ENCODE measurements at regions not wholly inside any gene's neighbourhood (a gene's known extent, or its start where the extent isn't known, plus 50 kb on each side); places are given as distances from the start of the nearest gene placed in this dataset.

DNA sequence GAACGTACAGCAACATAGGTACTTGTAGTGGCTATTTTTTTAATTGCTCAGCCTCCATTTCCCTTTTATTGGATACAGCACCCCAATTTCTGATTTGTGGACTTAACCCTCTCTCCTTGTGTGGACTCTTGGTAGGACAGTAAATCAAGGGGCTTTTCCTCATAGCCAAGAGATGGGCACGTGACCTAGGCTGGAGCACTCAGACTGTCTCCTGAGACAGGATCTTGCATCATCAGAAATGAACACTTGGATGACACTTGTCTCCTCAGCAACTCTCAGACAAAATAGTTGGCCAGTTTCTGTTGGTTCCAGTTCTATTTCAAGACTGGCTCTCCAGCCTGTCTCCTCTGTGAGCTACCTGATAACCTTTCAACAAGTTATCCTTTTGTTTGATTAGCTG, 112.9 kb upstream of the ZNF678 start:
- 100% methylated on average over 1 of the region's 2 CpGs for WGBS (ENCODE audit: insufficient coverage, low lambda C conversion rate)
- Histone ChIP-seq H3K27ac (ENCODE audit: low read length) (no peak overlapping the region), H3K9me3 (ENCODE audit: control insufficient read depth, low read depth, low read length) (peaks cover 3% of the 10 kb centered on the region), H3K36me3 (ENCODE audit: control insufficient read depth, insufficient read depth, low read length) (no peaks in the 10 kb centered on the region), H3K4me3 (ENCODE audit: low read length) (no peak overlapping the region), H3K4me1 (ENCODE audit: control insufficient read depth, insufficient read depth, low read length) (no peaks in the 10 kb centered on the region), H3K27me3 (ENCODE audit: control insufficient read depth, insufficient read depth, low read length) (peaks cover 14% of the 10 kb centered on the region)
- no peak for DNase-seq

DNA sequence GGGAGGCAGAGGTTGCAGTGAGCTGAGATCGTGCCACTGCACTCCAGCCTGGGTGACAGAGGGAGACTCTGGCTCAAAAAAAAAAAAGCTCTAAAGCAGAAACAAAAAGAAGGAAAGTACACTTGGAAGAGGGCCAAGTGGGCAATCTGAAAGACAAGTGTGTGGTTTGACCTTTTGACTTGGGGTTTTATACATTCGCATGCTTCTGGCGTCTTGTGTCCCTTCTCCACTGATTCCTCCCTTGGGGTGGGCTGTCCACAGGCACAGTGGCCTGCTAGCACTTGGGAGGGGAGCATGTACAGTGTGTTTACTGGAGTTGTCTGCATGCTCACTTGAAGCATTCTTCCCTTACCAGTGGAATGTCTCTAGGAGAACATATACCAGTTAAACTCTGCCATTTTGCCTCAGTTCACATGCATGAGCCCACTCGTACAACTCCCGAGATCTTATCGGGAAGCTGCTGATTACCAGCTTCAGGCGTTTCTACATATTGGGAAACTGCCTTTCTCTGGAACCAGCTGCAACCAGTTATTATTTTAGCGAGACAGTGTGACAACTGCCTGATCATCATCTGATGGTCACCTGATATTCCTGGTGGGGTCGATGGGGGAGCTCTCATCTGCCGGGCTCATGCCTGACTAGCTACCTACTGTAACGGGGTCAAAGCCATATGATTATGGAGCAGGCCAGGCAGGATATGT, 113.5 kb upstream of the ZNF678 start:
- WGBS (ENCODE audit: insufficient coverage, low lambda C conversion rate): no CpG with 5 or more reads among the region's 11 CpGs
- H3K4me3 ChIP-seq (ENCODE audit: low read length): no peak overlapping the region
- H3K4me1 ChIP-seq (ENCODE audit: control insufficient read depth, insufficient read depth, low read length): no peaks in the 10 kb centered on the region
- H3K27ac ChIP-seq (ENCODE audit: low read length): no peak overlapping the region
- H3K36me3 ChIP-seq (ENCODE audit: control insufficient read depth, insufficient read depth, low read length): no peaks in the 10 kb centered on the region
- peaks cover 12% of the 10 kb centered on the region for H3K27me3 ChIP-seq (ENCODE audit: control insufficient read depth, insufficient read depth, low read length)
- H3K9me3 ChIP-seq (ENCODE audit: control insufficient read depth, low read depth, low read length): peaks cover 3% of the 10 kb centered on the region
- no peak for DNase-seq

DNA sequence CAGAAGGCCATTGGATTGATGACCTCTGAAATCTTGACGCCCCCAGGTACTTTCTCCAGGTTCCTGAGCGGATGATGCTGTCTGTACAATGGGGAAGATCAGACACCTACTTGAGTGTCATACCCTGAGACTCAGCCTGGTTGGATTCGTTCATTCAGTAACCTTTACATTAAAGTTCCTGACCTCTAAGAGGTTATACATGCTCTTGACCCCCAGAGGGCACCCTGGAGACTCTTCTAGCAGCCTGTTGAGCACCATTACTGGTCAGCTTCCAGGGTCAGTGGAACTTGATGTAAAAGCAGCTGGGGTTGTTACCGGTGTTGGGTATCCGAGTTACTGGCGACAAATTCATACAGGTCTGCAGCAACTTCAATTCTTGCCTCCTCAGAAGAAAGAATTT, 114.3 kb upstream of the ZNF678 start:
- DNase-seq: no peak
- no peaks in the 10 kb centered on the region for H3K4me1 ChIP-seq (ENCODE audit: control insufficient read depth, insufficient read depth, low read length)
- no peaks in the 10 kb centered on the region for H3K36me3 ChIP-seq (ENCODE audit: control insufficient read depth, insufficient read depth, low read length)
- no peak overlapping the region for H3K27ac ChIP-seq (ENCODE audit: low read length)
- H3K9me3 ChIP-seq (ENCODE audit: control insufficient read depth, low read depth, low read length): peaks cover 3% of the 10 kb centered on the region
- no CpG with 5 or more reads among the region's 6 CpGs for WGBS (ENCODE audit: insufficient coverage, low lambda C conversion rate)
- peaks cover 6% of the 10 kb centered on the region for H3K27me3 ChIP-seq (ENCODE audit: control insufficient read depth, insufficient read depth, low read length)
- no peak overlapping the region for H3K4me3 ChIP-seq (ENCODE audit: low read length)

DNA sequence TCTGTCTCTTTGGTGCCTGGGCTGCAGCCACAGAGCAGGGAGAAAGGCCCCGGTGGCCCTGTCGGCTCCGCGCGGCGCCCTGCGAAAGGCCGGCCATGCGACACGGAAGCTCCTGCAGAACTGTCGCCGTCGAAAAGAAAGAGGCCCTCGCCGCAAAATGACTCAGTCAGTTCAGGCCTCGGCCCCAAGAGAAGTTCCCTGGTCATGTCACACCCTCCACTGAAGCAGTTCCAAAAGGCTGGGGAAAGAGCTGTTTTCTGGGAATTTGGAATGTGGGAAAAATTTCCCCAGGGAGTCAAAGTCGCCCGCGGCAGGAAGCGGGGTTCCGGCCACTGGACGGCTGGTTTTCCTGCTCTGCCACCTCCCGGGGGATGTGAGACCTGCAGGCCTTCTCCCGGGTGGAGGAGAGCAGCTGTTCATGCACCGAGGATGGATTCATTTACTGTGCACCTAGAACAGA, 115.8 kb upstream of the ZNF678 start:
- Histone ChIP-seq H3K9me3 (ENCODE audit: control insufficient read depth, low read depth, low read length) (peaks cover 3% of the 10 kb centered on the region), H3K36me3 (ENCODE audit: control insufficient read depth, insufficient read depth, low read length) (no peaks in the 10 kb centered on the region), H3K27me3 (ENCODE audit: control insufficient read depth, insufficient read depth, low read length) (peaks cover 6% of the 10 kb centered on the region), H3K27ac (ENCODE audit: low read length) (no peak overlapping the region), H3K4me3 (ENCODE audit: low read length) (no peak overlapping the region), H3K4me1 (ENCODE audit: control insufficient read depth, insufficient read depth, low read length) (no peaks in the 10 kb centered on the region)
- DNase-seq: peak in 1 of 2 donors; percentile 36
- WGBS (ENCODE audit: insufficient coverage, low lambda C conversion rate): no CpG with 5 or more reads among the region's 25 CpGs

DNA sequence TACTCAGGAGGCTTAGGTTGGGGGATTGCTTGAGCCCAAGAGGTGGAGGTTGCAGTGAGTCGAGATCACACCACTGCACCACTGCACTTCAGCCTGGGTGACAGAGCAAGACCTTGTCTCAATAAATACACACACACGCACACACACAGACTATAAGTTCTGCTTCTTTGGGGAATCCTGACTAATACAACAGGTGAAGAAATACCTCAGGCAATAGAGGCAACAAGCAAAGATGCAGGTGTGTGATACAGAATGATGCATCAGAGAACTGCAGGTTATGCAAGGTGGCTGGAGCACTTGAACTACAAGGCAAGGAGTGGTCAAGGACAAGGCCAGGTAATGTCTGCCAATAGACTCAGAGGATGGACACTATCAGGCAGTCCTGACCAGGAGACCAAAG, 117.6 kb upstream of the ZNF678 start:
- Histone ChIP-seq H3K4me1 (ENCODE audit: control insufficient read depth, insufficient read depth, low read length) (no peaks in the 10 kb centered on the region), H3K36me3 (ENCODE audit: control insufficient read depth, insufficient read depth, low read length) (no peaks in the 10 kb centered on the region), H3K27ac (ENCODE audit: low read length) (no peak overlapping the region), H3K9me3 (ENCODE audit: control insufficient read depth, low read depth, low read length) (peaks cover 3% of the 10 kb centered on the region), H3K4me3 (ENCODE audit: low read length) (no peak overlapping the region), H3K27me3 (ENCODE audit: control insufficient read depth, insufficient read depth, low read length) (peaks cover 4% of the 10 kb centered on the region)
- no CpG with 5 or more reads among the region's 2 CpGs for WGBS (ENCODE audit: insufficient coverage, low lambda C conversion rate)
- no peak for DNase-seq

DNA sequence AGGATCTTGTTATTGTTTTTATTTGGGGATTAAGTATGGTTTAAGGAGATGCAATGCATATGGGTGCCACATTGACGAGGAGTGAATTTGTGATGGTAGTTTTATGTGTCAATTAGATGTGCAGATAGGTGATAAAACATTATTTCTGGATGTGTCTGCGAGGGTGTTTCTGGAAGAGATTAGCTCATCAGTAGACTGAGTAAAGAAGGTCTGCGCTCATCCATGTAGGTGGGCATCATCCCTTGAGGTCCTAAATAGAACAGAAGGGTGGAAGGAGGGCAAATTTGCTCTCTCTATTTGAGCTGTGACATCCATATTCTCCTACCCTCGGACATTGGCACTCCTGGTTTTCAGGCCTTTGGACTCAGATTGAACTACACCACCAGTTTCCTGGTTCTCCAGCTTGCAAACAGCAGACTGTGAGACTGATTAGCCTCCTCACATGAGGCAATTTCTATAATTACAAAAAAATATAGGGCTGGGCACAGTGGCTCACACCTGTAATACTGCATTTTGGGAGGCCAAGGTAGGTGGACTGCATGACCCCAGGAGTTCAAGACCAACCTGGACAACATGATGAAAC, 118.2 kb upstream of the ZNF678 start:
- H3K27me3 ChIP-seq (ENCODE audit: control insufficient read depth, insufficient read depth, low read length): no peaks in the 10 kb centered on the region
- H3K9me3 ChIP-seq (ENCODE audit: control insufficient read depth, low read depth, low read length): peaks cover 3% of the 10 kb centered on the region
- H3K4me1 ChIP-seq (ENCODE audit: control insufficient read depth, insufficient read depth, low read length): no peaks in the 10 kb centered on the region
- no peak overlapping the region for H3K4me3 ChIP-seq (ENCODE audit: low read length)
- 100% methylated on average over 1 of the region's 4 CpGs for WGBS (ENCODE audit: insufficient coverage, low lambda C conversion rate)
- no peak for DNase-seq
- H3K36me3 ChIP-seq (ENCODE audit: control insufficient read depth, insufficient read depth, low read length): no peaks in the 10 kb centered on the region
- no peak overlapping the region for H3K27ac ChIP-seq (ENCODE audit: low read length)

DNA sequence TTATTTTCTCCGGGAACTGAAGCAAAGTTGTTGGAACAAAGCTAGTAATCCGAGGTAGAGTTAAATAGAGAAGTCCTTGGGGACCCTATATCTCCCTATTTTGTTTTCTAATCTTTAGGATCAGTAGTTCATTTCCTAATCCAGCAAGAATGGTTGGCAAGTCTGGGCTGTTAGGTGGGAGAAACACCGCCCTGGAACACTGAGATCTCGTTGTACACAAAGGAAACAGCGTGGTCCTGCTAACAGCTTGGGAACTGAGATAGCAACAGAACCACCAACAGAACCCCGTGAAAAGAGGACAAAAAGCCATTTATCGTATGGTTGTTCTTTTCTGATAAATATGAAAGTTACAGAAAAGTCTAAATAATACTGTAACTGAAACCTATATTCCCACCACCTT, 121.9 kb upstream of the CDC42BPA start:
- 53% methylated on average over 3 of the region's 7 CpGs for WGBS (ENCODE audit: insufficient coverage, low lambda C conversion rate)
- Histone ChIP-seq H3K36me3 (ENCODE audit: control insufficient read depth, insufficient read depth, low read length) (no peaks in the 10 kb centered on the region), H3K27ac (ENCODE audit: low read length) (no peak overlapping the region), H3K4me3 (ENCODE audit: low read length) (no peak overlapping the region), H3K9me3 (ENCODE audit: control insufficient read depth, low read depth, low read length) (no peaks in the 10 kb centered on the region), H3K4me1 (ENCODE audit: control insufficient read depth, insufficient read depth, low read length) (no peaks in the 10 kb centered on the region), H3K27me3 (ENCODE audit: control insufficient read depth, insufficient read depth, low read length) (no peaks in the 10 kb centered on the region)
- no peak for DNase-seq

DNA sequence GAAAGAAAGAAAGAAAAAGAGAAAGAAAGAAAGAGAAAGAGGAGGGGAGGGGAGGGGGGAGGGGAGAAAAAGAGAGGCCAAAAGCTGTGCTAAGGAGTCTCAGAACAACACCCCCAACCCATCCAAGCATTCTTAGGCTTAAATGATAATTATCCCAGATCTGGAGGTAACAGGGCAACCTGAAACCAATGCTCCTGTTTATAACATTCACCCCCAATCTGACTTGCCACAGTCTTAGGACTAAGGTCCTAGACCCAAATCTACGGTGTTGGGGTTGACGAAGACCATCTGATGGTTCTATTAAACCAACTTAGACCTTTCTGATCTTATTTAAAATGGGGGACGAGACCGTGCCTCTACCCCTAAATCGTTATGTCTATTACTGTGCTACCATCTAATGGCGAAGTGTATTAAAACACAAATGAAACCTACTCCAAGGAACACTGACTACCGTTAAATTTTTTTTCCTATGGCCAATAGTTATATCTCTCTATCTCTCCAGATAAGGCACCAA, 119.3 kb upstream of the CDC42BPA start:
- Histone ChIP-seq H3K36me3 (ENCODE audit: control insufficient read depth, insufficient read depth, low read length) (no peaks in the 10 kb centered on the region), H3K27me3 (ENCODE audit: control insufficient read depth, insufficient read depth, low read length) (no peaks in the 10 kb centered on the region), H3K4me1 (ENCODE audit: control insufficient read depth, insufficient read depth, low read length) (no peaks in the 10 kb centered on the region), H3K9me3 (ENCODE audit: control insufficient read depth, low read depth, low read length) (no peaks in the 10 kb centered on the region), H3K4me3 (ENCODE audit: low read length) (peak overlapping the region; percentile 8), H3K27ac (ENCODE audit: low read length) (no peak overlapping the region)
- peak in 1 of 2 donors; percentile 52 for DNase-seq
- WGBS (ENCODE audit: insufficient coverage, low lambda C conversion rate): no CpG with 5 or more reads among the region's 7 CpGs

DNA sequence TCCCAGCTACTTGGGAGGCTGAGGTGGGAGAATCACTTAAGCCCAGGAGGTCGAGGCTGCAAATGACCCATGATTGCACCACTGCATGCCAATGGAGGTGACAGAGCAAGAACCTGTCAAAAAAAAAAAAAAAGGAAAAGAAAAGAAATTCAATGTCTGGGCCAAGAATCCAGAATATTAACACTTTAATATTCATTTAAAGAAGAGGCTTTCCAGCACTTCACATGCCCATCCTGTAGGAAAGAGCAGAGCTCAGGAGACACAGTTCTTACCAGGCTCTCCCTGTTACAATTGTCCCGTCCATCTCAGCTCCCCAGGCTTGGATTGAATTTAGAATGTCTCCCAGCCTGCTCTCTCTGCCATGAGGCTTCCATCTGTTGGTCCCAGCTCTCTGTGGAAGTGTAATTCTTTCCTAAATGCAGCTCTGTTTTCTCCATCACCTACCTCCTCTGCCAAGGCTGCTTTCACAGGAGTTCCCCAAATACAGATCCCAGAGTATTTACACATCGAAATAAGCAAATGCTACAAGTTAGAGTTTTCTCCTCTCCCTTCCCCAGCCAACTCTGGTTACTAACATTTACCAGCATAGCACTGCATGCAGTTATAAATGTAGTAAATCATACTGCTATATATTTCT, 116.6 kb upstream of the CDC42BPA start:
- no peaks in the 10 kb centered on the region for H3K27me3 ChIP-seq (ENCODE audit: control insufficient read depth, insufficient read depth, low read length)
- no peaks in the 10 kb centered on the region for H3K36me3 ChIP-seq (ENCODE audit: control insufficient read depth, insufficient read depth, low read length)
- no peak overlapping the region for H3K4me3 ChIP-seq (ENCODE audit: low read length)
- DNase-seq: no peak
- peaks cover 3% of the 10 kb centered on the region for H3K4me1 ChIP-seq (ENCODE audit: control insufficient read depth, insufficient read depth, low read length)
- H3K9me3 ChIP-seq (ENCODE audit: control insufficient read depth, low read depth, low read length): no peaks in the 10 kb centered on the region
- whole genome bisulfite sequencing (ENCODE audit: insufficient coverage, low lambda C conversion rate): no CpG with 5 or more reads among the region's 3 CpGs
- no peak overlapping the region for H3K27ac ChIP-seq (ENCODE audit: low read length)

DNA sequence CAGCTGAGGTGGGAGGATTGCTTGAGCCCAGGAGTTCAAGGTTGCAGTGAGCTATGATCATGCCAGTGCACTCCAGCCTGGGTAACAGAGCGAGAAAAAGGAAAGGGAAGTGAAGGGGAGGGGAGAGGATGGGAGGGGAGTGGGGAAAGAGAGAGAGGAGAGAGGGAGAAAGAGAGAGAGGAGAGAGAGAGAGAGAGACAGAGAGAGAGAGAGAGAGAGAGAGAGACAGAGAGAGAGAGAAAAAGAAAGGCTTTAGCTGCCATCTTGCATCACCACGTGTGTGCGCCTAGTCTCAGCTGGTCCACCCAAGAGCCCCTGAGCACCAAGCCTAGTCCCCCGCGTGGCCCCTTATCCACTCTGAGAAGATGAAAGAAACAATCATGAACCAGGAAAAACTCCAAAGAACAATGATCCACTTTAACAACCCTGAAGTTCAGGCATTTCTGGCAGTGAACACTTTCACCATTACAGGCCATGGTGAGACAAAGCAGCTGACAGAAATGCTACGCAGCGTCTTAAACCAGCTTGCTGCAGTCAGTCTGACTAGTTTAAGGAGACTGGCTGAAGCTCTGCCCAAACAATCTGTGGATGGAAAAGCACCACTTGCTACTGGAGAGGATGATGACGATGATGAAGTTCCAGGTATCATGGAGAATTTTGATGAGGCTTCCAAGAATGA, 115.5 kb upstream of the CDC42BPA start:
- Histone ChIP-seq H3K9me3 (ENCODE audit: control insufficient read depth, low read depth, low read length) (no peaks in the 10 kb centered on the region), H3K4me3 (ENCODE audit: low read length) (no peak overlapping the region), H3K27me3 (ENCODE audit: control insufficient read depth, insufficient read depth, low read length) (no peaks in the 10 kb centered on the region), H3K4me1 (ENCODE audit: control insufficient read depth, insufficient read depth, low read length) (peaks cover 6% of the 10 kb centered on the region), H3K36me3 (ENCODE audit: control insufficient read depth, insufficient read depth, low read length) (no peaks in the 10 kb centered on the region), H3K27ac (ENCODE audit: low read length) (no peak overlapping the region)
- no peak for DNase-seq
- 100% methylated on average over 1 of the region's 8 CpGs for whole genome bisulfite sequencing (ENCODE audit: insufficient coverage, low lambda C conversion rate)

Data from large intestine (tissue), 3 donors.